CD4-positive, alpha-beta T cell treated with Interleukin-17A for 1 hour (primary cell): ENCODE measurements at regions not wholly inside any gene's neighbourhood (a gene's known extent, or its start where the extent isn't known, plus 50 kb on each side); places are given as distances from the start of the nearest gene placed in this dataset.
"Not testable (repeated sequence)": the region's sequence is repeated elsewhere in the genome, so short reads cannot be mapped to it uniquely, and the experiment has no call there.

Experiments
- DNase-seq: peaks from one replicate; pipeline ENCODE4 v3.0.0-alpha.2; 2020

DNA sequence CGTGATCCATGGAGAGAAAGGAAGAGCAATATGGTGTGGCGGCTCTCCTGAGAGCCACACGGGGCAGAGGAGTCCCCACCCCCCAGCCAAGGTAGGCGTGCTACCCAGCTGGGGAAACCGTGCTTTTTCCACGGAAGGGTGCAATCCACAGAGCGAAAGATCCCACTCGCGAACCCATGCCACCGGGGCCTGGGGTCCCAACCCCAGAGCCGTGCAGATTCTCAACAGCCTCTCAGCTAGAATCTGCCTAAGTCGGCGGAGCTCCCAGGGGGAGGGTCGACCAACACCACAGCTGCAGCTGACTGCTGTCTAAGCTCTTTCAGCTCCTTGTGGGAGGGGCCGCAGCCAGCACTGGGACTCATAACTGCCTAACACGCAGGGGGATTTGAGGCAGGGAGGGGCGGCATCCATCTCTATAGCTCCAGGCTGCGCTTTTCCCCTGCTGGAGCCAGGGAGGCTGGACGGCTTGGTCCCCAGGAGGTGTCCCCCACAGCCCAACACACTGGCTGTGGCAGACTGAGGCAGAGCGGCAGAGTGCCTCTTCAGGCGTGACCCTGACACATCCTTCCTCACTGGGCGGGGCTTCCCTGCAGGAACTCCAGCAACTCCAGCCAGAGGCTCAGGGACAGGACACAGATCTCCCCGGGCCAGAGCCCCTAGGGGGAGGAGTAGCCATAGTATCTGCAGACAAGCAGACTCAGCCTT is 107.6 kb upstream of the ZBTB20 start:
- no peak for DNase-seq

DNA sequence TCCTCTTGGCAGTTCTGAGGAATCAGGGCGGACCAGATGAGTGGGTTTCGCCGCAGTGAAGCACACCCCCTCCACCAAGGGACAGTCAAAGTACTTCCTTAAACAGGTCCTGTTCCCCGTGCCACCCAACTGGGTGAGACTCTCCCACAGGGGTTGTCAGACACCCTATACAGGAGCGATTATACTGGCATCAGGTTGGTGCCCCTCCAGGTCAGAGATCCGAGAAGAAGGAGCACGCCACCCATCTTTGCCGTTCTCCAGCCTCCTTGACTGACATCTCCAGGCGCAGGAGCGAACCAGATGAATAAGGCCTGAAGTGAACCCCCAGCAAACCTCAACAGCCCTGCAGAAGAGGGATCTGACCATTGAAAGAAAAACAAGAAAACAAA is 108.1 kb upstream of the ZBTB20 start:
- DNase-seq, result no peak

DNA sequence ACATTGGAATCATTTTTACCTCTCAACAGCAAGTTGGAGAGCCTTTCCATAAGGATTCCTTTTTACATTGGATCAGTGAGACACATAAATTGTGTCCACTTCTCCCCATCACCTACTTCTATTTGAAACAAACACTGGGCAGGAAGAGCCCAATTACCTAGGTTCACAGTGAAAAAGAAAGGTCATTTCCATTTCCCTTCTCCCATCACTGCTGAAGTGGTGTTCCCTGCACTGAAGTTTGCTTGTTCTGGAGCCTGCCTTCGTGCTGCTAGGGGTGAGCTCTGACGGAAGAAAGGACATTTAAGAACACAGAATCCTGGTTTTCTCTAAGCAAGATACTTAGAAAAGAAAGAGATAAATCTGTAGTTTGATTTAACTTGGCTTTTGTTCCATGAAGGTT is 123.8 kb upstream of the ZBTB20 start:
- DNase-seq, result no peak

DNA sequence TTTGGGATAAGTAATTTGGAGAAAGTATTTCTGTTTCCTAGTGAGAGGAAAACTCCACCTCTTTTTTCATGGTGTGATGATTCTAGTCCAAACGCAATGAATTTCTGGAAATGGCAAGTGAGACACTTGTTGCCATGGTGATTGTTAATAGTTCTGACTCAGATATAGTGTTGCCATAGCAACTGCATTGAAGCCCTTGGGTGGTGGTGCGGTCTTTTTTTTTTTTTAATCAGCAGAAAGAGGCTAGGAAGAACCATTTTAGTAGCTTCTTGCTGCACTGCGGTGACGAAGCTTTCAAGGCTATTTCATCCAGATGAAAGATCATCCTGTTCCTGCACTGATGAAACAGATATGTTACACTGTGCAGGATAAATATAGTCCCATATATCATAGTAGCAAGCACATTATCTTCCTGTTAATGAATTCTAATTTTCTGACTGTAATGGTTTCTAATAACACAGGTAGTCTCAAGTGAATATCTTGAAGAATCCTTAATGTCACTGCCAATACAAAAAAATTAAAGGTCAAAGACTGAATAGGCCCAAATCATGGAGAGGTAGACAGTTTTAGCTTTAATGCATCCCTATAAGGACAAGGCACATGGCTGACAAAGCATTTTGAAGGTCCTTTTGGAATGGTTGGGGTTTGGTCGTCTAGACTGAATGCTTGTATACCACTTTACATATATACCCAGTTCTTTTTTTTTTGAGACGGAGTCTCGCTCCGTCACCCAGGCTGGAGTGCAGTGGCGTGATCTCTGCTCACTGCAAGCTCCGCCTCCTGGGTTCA is 125.1 kb upstream of the ZBTB20 start:
- no peak for DNase-seq

DNA sequence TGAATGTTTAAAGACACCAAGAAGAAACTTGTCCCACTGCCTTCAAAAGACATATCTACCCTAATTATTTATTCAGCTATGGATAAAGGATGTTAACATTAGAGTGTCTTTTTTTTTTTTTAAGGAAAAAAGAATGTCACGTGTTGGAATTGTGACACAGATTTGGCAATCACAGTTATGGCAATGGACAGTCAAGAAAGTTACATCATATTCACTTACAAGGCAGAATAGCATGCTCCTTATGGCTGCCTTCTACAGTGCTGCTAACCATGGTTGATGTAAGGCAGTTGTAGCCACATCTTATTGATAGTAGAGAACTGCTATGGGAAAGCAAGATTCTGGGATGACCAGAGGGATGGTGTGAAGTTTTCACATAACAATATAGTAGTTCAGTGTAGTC is 128.8 kb upstream of the ZBTB20 start:
- no peak for DNase-seq

DNA sequence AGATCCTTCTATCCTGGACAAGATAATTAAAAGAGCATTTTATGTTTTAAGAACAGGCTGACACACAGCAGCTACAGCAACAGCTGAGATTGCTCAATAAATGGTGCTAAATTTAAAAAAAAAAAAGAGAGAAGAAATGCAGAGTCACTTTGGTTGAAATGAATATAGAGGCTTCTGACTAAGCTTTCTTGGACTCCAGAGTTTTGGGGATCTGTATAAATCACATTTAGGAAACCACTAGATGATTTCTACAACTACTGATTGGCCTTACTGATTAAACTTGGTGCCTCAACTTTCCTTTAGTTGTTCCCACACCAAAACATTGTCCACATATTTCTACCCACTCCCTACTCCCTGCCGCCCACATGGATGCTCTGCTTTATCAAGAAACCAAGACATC is 132.9 kb upstream of the ZBTB20 start:
- DNase-seq, result no peak

DNA sequence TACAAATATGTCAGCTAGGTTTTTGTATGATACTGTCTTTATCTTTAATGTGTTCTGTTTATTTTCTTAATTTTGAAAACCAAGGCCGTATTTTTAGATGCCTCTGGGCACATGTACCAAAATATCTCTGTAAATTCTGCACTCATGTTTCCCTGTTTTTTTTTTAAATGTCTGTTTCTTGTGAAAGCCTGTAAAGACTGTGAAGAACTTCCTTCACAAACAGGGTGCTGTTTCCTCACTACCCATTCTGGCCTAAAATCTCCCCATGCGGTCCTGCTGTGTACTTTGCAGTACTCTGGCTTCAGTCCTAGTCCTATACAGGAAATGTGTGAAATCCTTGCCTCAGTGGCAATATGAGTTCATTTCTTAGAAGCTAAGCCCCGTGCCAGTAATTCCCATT is 133.4 kb upstream of the ZBTB20 start:
- no peak for DNase-seq

DNA sequence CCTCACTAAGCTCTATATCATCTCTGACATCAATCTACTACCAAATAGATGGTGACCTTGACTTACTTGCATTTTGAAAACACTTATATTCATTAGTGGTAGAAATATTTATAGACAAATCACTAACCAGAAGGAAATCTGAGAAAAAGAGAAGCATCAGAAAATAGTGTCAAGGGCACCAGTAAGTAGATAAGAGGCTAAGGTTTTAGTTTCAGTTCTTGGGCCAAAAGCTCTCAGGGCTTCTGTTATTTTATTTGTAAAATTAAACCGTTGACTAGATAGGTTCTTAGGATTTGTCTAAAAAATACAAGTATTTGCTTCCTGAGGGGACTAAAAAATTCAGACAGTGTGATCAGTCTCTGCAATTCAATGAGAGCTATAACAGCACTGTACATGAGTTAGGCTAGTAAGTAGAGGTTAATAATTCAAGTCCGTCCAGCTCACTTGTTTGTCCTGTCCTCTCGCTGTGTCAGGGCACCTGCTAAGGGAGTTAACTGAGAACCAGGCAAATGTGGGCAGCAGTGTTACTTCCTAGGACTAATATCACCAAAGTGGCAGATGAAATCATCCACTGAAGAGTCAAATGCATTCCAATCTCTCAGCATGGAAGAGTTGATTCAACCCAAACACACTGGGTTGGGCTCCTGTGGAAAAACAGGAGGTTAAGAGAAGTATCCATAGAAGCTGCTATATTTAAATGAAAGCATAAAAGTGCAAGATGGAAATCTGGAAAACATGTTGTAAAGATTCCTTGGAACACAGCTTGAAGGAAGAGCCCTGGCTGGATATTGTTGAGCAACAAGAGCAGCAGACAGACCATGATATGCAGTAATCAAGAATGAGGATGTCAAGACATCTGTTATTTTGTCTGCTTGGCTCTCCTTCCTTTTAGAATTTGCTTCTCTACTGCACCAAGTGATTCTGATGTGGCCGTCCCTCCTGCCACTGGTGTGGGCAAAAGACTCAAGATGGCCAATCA is 134.9 kb upstream of the ZBTB20 start:
- DNase-seq, result no peak

DNA sequence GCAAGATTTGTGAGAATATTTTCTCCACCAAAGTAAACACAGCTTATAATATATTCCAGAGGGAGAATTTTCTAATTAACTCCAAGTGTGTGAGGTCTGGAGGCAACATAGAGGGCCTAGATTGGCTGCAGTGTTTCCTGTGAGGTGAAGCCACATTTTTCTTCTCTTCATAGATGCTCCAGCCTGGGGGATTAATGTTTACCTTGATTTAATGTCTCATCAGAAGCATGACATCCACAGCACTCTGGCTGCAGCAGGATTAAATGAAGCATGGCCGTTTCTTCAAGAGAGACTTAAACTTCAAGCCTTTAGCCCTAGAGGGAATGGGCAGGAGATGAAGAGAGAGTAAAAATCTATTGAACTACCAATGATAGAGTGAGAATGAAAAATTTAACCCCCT is 137.9 kb upstream of the ZBTB20 start:
- DNase-seq, result no peak

DNA sequence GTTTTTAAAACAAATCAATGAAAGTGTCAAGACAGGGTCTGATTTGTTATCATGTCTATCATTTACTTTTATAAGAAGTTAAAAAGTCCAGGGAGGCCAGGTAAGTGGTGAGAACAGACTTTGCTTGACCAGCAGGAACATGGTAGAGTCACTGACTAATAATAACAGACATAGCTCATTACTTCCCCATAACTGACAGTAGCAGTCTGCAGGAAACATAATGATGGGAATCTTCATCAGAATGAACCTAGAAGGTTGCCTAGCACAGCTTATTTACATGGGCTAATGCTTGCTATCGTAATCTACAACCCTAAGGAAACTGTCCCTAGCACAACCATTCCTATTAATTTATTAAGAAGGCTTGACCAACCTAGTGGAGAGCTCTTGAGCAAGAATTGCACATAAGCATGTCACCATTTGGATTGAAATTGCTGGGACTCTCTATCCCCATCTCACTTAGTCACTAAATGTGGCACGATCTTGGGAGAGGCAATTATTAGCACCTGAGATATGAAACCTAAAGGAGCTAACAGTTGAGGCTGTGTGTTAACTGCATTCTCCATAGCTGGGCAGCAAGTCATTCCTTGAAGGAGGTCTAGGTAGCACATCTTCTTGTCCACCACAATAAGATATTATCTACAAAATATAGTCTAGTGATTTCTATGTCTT is 139.6 kb upstream of the ZBTB20 start:
- DNase-seq, result no peak

DNA sequence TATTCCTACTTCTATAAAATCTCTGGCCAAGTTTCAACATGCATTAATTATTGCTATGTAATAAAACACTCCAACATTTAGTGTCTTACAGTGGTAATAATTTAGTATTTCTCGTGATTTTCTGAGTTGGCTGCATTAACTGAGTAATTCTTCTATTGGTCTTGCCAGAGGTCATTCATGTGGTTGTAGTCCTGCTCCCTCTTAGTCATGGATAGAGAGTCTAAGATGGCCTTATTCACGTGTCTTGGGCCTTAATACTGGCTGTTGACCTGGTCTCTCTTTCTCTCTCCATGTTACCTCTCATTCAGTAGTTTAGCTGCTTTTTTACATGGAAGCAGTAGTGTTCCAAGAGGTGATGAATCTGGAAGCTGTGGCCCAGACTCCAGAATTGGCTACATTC is 140.1 kb upstream of the ZBTB20 start:
- DNase-seq, result no peak

DNA sequence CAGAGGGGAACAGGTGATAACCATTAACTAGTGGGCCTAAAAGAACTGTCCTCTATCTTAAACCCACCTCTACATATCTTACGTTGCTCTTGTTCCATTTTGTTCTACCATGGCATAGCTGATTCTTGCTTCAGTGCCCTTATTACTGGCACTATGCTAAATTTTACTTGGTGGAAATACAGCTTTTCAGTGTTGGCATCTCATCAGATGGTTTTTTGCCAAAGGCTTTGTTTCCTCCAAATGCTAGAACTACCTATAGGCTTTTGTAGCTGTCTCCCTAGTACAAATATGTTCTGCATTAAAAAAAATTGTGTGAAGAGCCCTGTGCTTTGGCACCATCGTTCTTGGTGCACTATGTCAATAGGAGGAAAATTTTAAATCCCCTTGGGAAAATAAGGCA is 145.0 kb upstream of the ZBTB20 start:
- DNase-seq, result no peak

DNA sequence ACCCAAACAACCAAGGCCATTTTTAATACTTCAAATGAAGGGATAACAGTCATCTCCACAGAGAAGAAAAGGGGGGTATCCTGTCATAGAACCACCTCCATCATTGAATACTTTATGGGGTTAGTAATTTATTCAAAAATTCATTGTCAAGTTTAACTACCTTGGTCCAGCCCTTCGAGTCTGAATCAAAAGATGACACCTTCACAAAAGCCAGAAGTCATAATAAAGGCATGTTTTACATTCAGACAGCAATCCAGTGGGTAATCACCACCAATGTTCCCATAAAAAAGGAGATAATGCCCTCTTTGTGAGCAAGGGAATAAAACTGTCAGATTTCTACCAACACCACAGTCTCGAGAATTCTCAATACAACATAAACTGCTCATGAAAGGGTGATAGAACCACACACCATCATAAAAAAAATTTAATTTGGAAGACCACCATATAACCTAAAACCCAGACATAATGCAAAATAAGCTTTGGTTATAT is 145.6 kb upstream of the ZBTB20 start:
- no peak for DNase-seq

DNA sequence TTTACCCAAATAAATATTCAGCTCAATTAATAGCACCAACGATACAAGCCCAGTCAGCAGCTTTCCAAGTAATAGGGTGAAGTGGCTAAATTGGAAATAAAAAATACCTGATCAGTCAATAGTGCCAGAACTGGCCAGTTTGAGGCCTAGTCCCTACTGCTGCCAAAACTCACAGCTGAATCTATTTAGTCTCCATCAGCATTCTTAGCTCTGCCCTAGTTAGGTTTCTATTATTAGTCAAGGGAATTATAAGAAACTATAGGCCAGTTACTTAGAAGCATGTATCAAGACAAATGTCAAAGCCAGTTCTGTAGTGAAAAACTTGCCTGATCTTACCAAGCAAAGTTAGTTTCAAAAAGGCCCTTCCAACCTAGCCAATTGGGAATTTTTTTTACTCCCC is 146.2 kb upstream of the ZBTB20 start:
- DNase-seq, result no peak

DNA sequence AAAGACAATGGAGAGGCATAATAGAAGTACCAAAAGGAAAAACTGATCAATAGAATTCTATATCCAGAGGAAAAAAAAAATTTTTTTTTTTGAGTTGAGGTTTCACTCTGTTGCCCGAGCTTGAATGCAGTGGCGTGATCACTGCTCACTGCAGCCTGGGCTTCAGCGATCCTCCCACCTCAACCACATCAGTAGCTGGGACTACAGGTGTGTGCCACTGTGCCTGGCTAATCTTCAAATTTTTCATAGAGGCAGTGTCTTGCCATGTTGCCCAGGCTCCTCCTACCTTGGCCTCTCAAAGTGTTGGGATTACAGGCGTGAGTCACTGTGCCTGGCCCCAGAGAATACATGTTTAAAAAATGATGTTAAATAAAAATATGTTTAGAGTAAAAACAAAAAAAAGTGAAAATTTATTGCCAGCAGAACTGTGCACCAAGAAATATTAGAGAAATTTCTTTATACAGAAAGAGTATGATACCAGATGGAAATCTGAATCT is 154.3 kb upstream of the ZBTB20 start:
- no peak for DNase-seq

DNA sequence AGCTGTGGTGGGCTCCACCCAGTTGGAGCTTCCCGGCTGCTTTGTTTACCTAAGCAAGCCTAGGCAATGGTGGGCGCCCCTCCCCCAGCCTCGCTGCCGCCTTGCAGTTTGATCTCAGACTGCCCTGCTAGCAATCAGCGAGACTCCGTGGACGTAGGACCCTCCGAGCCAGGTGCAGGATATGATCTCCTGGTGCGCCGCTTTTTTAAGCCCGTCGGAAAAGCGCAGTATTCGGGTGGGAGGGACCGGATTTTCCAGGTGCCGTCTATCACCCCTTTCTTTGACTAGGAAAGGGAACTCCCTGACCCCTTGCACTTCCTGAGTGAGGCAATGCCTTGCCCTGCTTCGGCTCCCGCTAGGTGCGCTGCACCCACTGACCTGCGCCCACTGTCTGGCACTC is 170.9 kb upstream of the ZBTB20 start:
- not testable (repeated sequence) for DNase-seq

DNA sequence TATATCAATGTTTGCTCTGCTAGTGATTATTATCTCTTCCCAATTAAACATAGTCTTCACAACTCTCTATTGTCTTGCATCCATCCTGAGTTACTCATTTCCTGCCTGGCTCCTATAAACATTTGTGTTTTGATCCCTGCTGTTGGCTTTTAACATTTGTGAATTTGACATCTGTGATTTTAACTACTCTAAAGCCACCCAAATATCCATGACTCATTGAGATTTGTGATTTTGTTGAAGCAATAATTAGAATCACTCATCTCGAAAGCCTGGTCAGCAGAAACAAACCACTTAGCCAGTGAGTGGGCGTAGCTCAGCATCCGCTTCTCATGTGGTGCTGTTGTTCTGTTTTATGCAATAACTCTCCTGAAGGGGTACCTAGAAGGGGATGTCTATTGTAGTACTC is 174.3 kb upstream of the ZBTB20 start:
- no peak for DNase-seq

DNA sequence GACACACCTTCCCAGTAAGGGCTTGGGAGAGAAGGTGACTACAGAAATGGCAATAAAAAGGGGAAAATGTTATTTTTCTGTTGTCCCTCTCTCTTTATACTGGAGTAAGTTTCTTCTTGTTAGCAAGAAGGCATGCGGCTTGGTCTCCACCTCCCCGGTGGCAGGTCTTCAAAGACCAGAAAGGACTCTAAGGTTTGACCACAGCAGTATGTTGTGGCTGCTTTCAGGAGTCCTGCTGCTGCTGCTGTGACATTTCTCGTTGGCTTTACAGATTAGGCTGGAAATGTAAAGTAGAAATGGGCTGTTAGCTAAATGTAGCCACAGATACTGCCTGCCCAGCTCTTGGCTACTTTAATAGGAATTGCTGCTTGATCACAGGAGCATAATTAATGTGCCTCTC is 175.8 kb upstream of the ZBTB20 start:
- DNase-seq, result no peak

DNA sequence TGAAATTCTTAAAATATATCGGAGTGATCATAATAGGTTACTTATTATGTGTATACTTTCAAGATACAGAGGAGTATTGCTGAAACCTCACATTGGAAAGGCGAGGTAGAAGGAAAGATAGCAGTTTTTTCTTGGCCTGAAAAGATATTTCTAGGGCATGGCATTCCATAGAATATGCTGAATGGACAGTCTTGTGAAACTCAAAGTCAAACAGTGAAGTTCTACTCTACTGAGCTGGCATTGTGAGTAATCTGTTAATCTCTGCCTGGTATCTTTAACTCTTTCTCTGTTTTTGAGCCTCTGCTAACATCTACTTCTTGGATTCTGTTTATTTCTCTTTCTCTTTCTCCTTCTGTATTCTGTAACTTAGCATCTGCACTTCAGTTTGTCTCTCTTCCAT is 176.3 kb upstream of the ZBTB20 start:
- DNase-seq, result no peak

DNA sequence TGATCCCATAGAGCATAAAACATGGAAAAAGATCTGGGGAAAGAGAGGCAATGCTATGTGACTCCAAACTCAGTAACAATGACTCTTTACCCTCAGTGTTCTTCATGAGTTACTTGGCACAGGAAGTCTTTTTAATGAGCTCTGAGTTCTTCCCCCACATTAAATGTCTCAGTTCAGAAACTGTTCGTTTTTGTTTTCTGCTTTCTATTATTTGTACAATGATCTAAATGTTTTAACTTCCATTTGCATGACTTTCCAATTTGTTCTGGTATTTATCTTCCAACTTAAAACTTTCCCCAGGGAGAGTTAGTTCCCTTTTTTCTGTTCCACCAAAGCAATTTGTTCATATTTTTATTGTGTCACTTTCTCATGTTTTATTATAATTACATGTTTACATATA is 177.0 kb upstream of the ZBTB20 start:
- DNase-seq, result no peak

DNA sequence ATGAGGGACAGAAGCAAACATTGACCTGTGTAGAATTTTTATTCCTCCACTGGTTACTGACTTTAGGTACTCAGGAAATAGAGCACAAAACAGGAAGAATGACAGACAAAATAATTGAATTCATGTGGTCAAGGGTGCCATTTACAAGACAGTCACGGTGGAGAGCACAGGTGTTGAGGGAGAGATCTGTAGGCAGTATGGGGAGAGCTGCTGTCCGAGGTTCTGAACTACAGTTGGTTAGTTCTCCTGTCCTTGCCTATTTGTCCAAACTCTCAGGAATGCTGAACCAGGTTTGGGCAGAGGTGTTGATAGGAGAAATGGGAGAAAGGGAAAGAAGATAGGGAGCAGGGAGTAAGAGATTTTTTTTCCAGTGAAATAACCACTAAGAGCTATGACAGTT is 178.5 kb upstream of the ZBTB20 start:
- no peak for DNase-seq

DNA sequence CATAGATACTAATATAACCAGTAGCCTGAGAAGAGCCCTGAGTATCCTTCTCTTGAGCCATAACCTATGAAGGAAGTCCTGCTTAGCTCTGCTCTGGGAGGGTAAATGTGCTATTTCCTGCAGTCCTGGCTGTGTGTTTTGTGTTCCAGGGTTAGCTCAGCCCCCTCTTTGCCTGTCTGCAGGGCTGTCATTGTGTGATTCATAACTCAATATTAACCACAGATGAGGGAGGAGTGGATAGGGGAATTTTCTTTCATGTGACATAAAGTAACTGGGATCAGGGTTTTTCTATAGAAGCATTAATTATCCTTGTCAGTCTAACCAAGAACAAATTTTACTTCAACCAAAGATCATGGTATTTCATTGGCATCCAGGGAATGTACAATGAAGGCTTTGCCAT is 183.3 kb upstream of the ZBTB20 start:
- DNase-seq, result no peak

DNA sequence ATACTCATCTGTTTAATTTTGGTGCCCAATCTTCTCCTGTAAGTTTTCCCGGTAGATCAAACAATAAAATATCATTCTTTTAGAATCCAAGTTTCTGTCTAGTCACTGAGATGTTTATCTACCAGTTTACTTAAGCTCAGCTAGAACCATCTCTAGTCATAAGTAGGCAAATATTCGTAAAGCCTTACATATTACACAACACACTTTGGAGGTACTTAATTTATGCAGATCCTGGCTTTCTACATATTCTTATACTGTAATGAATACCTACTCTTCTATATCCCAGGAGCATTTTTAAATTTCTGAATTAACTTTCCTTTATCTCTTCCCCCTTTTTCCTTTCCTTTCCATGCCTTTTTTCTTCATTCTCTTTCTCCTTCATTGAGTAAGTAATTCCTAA is 185.9 kb upstream of the ZBTB20 start:
- DNase-seq, result no peak
